OCI-LY3 (cell line): ENCODE measurements at regions not wholly inside any gene's neighbourhood (a gene's known extent, or its start where the extent isn't known, plus 50 kb on each side); places are given as distances from the start of the nearest gene placed in this dataset.

Experiments
- H2AFZ ChIP-seq: fragments of 200-600, 300-600 bp; shearing (Covaris generic); 2 replicates; pipeline ENCODE4 v1.6.0; 2014; ENCODE audit warnings: antibody characterized with exemption, low read depth, low read length
- H3K27ac ChIP-seq: fragments of 200-600, 300-600 bp; sonication (generic); 2 replicates; pipeline ENCODE4 v1.5.1; 2014; ENCODE audit warnings: mild to moderate bottlenecking, low read length, moderate library complexity, mixed read lengths
- H3K27me3 ChIP-seq: fragments of 200-600, 300-600 bp; sonication (generic); 2 replicates; pipeline ENCODE4 v1.6.1; 2014; ENCODE audit warnings: low read depth, low read length, mixed read lengths
- H3K36me3 ChIP-seq: fragments of 200-600, 300-600 bp; sonication (generic); replicated peaks from 2 replicates; pipeline ENCODE3; 2014; ENCODE audit warnings: low read depth, low read length, mixed read lengths
- H3K4me1 ChIP-seq: fragments of 300-600, 200-600 bp; sonication (generic); 2 replicates; pipeline ENCODE4 v1.6.1; 2014; ENCODE audit warnings: low read length, mixed read lengths
- H3K4me2 ChIP-seq: fragments of 200-600, 300-600 bp; sonication (generic); 2 replicates; pipeline ENCODE4 v1.6.1; 2014; ENCODE audit warnings: low read length, mixed read lengths
- H3K4me3 ChIP-seq: fragments of 300-600, 200-600 bp; sonication (generic); 2 replicates; pipeline ENCODE4 v1.5.1; 2014; ENCODE audit warnings: antibody characterized with exemption, mild to moderate bottlenecking, low read length, moderate library complexity
- H3K79me2 ChIP-seq: fragments of 300-600, 200-600 bp; shearing (Covaris generic); 2 replicates; pipeline ENCODE4 v1.6.1; 2014; ENCODE audit warnings: mild to moderate bottlenecking, low read length, mixed read lengths
- H3K9ac ChIP-seq: fragments of 300-600, 200-600 bp; shearing (Covaris generic); 2 replicates; pipeline ENCODE4 v1.6.0; 2014; ENCODE audit warnings: mild to moderate bottlenecking, low read length, moderate library complexity
- H3K9me3 ChIP-seq: fragments of 200-600, 300-600 bp; shearing (Covaris generic); 2 replicates; pipeline ENCODE4 v1.6.1; 2014; ENCODE audit warnings: low read length, mixed read lengths; ENCODE audit not compliant: insufficient read depth
- H4K20me1 ChIP-seq: fragments of 200-600, 300-600 bp; sonication (generic); 2 replicates; pipeline ENCODE4 v1.6.1; 2016; ENCODE audit warnings: low read length, mixed read lengths; ENCODE audit not compliant: insufficient read depth
- CTCF ChIP-seq: fragments of 200-600, 300-600 bp; sonication (generic); IDR thresholded peaks from 2 replicates; pipeline ENCODE4 v1.5.1; 2014; ENCODE audit warnings: antibody characterized with exemption, low read length, low read depth
- EZH2phosphoT487 ChIP-seq: fragments of 200-600 bp; shearing (Covaris generic); IDR thresholded peaks from 2 replicates; pipeline ENCODE4 v1.6.1; 2018; ENCODE audit warnings: antibody characterized with exemption, mixed run types, low read depth

- Histone ChIP-seq H3K9me3 (no peaks in the 10 kb centered on the region), H3K27ac (no peak overlapping the region), H3K4me3 (no peak overlapping the region), H4K20me1 (no peaks in the 10 kb centered on the region), H3K36me3 (no peaks in the 10 kb centered on the region), H3K27me3 (peaks cover 3% of the 10 kb centered on the region; the same call in 1 of the 2 replicates), H3K9ac (no peak overlapping the region), H3K79me2 (no peaks in the 10 kb centered on the region), H3K4me2 (no peak overlapping the region), H2AFZ (no peak overlapping the region), H3K4me1 (no peaks in the 10 kb centered on the region)
- no peak for TF ChIP-seq CTCF
Observed at GRCh38 chr18:24850532-24850931, 390.1 kb downstream of the HRH4 start.

GRCh38 chr18:24853076-24853475 lies 392.6 kb downstream of the HRH4 start:
- no peak overlapping the region for H3K9ac ChIP-seq
- TF ChIP-seq EZH2phosphoT487 = no peak
- no peak for TF ChIP-seq CTCF
- no peak overlapping the region for H3K4me2 ChIP-seq
- no peak overlapping the region for H3K4me3 ChIP-seq
- H3K79me2 ChIP-seq = no peaks in the 10 kb centered on the region
- no peak overlapping the region for H2AFZ ChIP-seq
- H3K4me1 ChIP-seq = no peaks in the 10 kb centered on the region
- H3K36me3 ChIP-seq = no peaks in the 10 kb centered on the region
- peaks cover 3% of the 10 kb centered on the region; the same call in 1 of the 2 replicates for H3K27me3 ChIP-seq
- no peaks in the 10 kb centered on the region for H3K9me3 ChIP-seq
- H4K20me1 ChIP-seq = no peaks in the 10 kb centered on the region
- no peak overlapping the region for H3K27ac ChIP-seq

- no peaks in the 10 kb centered on the region for H3K9me3 ChIP-seq
- H2AFZ ChIP-seq = no peak overlapping the region
Observed at GRCh38 chr18:24860978-24861680, 400.7 kb downstream of the HRH4 start.

More at GRCh38 chr18:24860978-24861680, 400.7 kb downstream of the HRH4 start:
- H3K9ac ChIP-seq = no peak overlapping the region
- no peak overlapping the region for H3K4me3 ChIP-seq
- H3K79me2 ChIP-seq = no peaks in the 10 kb centered on the region
- H3K4me1 ChIP-seq = no peaks in the 10 kb centered on the region
- no peak overlapping the region for H3K4me2 ChIP-seq
- H3K27me3 ChIP-seq = no peaks in the 10 kb centered on the region
- TF ChIP-seq EZH2phosphoT487 (no peak), CTCF (no peak)
- no peaks in the 10 kb centered on the region for H4K20me1 ChIP-seq
- no peaks in the 10 kb centered on the region for H3K36me3 ChIP-seq
- H3K27ac ChIP-seq = no peak overlapping the region
